IPS DF 6.9 (cell line): ENCODE measurements at regions not wholly inside any gene's neighbourhood (a gene's known extent, or its start where the extent isn't known, plus 50 kb on each side); places are given as distances from the start of the nearest gene placed in this dataset.

Experiments used
- DNase-seq: peaks from one replicate; pipeline ENCODE4 v3.0.0-alpha.2; 2013; ENCODE audit warnings: low read depth, low spot score
- H3K27ac ChIP-seq: one replicate; pipeline ENCODE4 v1.5.1; 2013; ENCODE audit warnings: low read length, control low read depth
- H3K27me3 ChIP-seq: 2 replicates; pipeline ENCODE4 v1.6.1; 2013; ENCODE audit warnings: mild to moderate bottlenecking, low read length; ENCODE audit not compliant: control insufficient read depth, insufficient read depth
- H3K36me3 ChIP-seq: 2 replicates; pipeline ENCODE4 v1.6.1; 2013; ENCODE audit warnings: low read length; ENCODE audit not compliant: control insufficient read depth, insufficient read depth
- H3K4me1 ChIP-seq: 2 replicates; pipeline ENCODE4 v1.6.1; 2013; ENCODE audit warnings: low read length; ENCODE audit not compliant: control insufficient read depth, insufficient read depth
- H3K4me3 ChIP-seq: 2 replicates; pipeline ENCODE4 v1.5.1; 2013; ENCODE audit warnings: mild to moderate bottlenecking, low read length
- H3K9me3 ChIP-seq: 2 replicates; pipeline ENCODE4 v1.6.1; 2013; ENCODE audit warnings: low read length, inconsistent platforms; ENCODE audit not compliant: control insufficient read depth, insufficient read depth
- WGBS: extraction: QIAGEN DNeasy Blood & Tissue Kit; methylation state at CpG from one replicate; pipeline ENCODE4 v1.1.7; 2013; ENCODE audit warnings: mixed read lengths, missing lambda C conversion rate; ENCODE audit not compliant: insufficient read length, insufficient coverage; 5-methylcytosine and 5-hydroxymethylcytosine counted together

- Histone ChIP-seq H3K4me3 (no peak overlapping the region), H3K4me1 (no peaks in the 10 kb centered on the region), H3K36me3 (no peaks in the 10 kb centered on the region), H3K9me3 (no peaks in the 10 kb centered on the region), H3K27ac (no peak overlapping the region), H3K27me3 (peaks cover 4% of the 10 kb centered on the region; the same call in 1 of the 2 replicates)
- DNase-seq, result no peak
- WGBS, result no CpG with 5 or more reads among the region's 9 CpGs
These were observed 287.0 kb downstream of the ICOS start for GRCh38 chr2:204223544-204223943.

DNA sequence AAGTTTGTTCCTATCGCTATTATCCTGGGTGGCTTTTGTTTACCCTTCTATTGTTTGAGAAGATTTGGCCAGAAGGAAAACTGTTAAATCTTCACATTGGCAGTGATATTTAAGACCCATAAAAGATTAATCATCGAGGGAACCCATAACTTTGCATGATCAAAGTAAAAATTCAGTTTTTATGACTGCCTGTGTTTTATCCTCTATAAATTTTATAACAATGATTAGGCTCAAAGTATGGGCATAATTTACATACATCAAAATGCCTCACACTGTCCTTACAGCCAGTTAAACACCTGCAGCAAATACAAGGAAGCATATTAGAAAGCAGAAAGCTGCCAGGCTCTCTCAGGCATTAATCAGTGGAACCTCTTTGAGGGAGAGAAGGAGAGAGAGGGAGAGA is 289.1 kb downstream of the ICOS start:
- Histone ChIP-seq H3K4me1 (no peaks in the 10 kb centered on the region), H3K27me3 (peaks cover 7% of the 10 kb centered on the region; the same call in 1 of the 2 replicates), H3K27ac (no peak overlapping the region), H3K4me3 (no peak overlapping the region), H3K36me3 (no peaks in the 10 kb centered on the region), H3K9me3 (no peaks in the 10 kb centered on the region)
- DNase-seq, result no peak
- WGBS, result no CpG with 5 or more reads among the region's 2 CpGs

GRCh38 chr2:204226305-204226880 is 289.8 kb downstream of the ICOS start:
- Histone ChIP-seq H3K4me3 (no peak overlapping the region), H3K27me3 (peaks cover 7% of the 10 kb centered on the region; the same call in 1 of the 2 replicates), H3K36me3 (no peaks in the 10 kb centered on the region), H3K27ac (no peak overlapping the region), H3K4me1 (no peaks in the 10 kb centered on the region), H3K9me3 (no peaks in the 10 kb centered on the region)
- no peak for DNase-seq
- no CpG with 5 or more reads among the region's 9 CpGs for WGBS

GRCh38 chr2:204228169-204228886 is 291.8 kb downstream of the ICOS start:
- Histone ChIP-seq H3K4me3 (no peak overlapping the region), H3K36me3 (no peaks in the 10 kb centered on the region), H3K9me3 (no peaks in the 10 kb centered on the region), H3K27me3 (peaks cover 7% of the 10 kb centered on the region; the same call in 1 of the 2 replicates), H3K4me1 (no peaks in the 10 kb centered on the region), H3K27ac (no peak overlapping the region)
- DNase-seq, result no peak
- no CpG with 5 or more reads among the region's 8 CpGs for WGBS

GRCh38 chr2:204234248-204234647 is 297.7 kb downstream of the ICOS start:
- Histone ChIP-seq H3K27ac (no peak overlapping the region), H3K27me3 (peaks cover 3% of the 10 kb centered on the region), H3K4me3 (no peak overlapping the region), H3K36me3 (no peaks in the 10 kb centered on the region), H3K9me3 (no peaks in the 10 kb centered on the region), H3K4me1 (no peaks in the 10 kb centered on the region)
- no CpG with 5 or more reads among the region's 3 CpGs for WGBS
- no peak for DNase-seq

DNA sequence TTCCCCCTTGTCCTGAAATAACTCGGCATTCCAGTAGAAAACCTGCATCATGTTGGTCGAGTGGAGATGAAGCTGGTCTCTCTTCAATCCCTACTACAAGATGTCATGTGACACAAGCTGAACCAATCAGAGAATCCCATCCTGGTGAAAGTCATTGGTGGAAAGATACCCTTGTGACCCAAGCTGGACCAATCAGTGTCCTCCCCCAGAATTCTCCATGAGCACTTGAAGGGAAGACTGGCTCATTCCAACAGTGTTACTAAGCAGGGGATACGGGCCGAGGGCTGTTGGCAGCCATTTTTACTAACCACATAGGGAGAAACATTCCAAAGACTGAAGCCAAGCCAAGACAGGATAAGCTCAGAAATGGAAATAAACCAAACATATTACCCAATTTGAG is 298.3 kb downstream of the ICOS start:
- no peak for DNase-seq
- H3K4me1 ChIP-seq, result no peaks in the 10 kb centered on the region
- H3K9me3 ChIP-seq, result no peaks in the 10 kb centered on the region
- no CpG with 5 or more reads among the region's 4 CpGs for WGBS
- H3K36me3 ChIP-seq, result no peaks in the 10 kb centered on the region
- no peak overlapping the region for H3K4me3 ChIP-seq
- H3K27me3 ChIP-seq, result peaks cover 3% of the 10 kb centered on the region
- no peak overlapping the region for H3K27ac ChIP-seq

DNA sequence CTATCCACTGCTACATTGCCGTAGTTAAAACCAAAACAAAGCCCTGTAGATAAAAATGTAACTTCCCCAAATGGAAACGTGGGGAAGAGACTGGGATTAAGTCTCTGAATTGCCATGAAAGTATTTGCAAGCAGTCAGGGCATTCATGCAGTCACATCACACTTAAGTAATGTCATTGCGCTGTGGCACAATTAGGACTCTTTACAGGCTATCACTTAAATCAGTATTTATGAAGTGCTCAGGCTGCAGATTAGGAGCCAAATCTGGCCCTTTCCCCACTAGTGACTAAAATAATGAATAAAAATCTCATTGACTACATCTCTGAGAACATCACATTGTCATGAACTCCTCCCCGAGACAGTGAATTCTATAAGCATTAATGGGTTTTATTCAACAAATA is 300.9 kb downstream of the ICOS start:
- H3K4me1 ChIP-seq, result no peaks in the 10 kb centered on the region
- no peak for DNase-seq
- no peaks in the 10 kb centered on the region for H3K36me3 ChIP-seq
- no peaks in the 10 kb centered on the region for H3K9me3 ChIP-seq
- no peak overlapping the region for H3K27ac ChIP-seq
- H3K27me3 ChIP-seq, result no peaks in the 10 kb centered on the region; the same call in 1 of the 2 replicates
- WGBS, result no CpG with 5 or more reads among the region's 4 CpGs
- no peak overlapping the region for H3K4me3 ChIP-seq

DNA sequence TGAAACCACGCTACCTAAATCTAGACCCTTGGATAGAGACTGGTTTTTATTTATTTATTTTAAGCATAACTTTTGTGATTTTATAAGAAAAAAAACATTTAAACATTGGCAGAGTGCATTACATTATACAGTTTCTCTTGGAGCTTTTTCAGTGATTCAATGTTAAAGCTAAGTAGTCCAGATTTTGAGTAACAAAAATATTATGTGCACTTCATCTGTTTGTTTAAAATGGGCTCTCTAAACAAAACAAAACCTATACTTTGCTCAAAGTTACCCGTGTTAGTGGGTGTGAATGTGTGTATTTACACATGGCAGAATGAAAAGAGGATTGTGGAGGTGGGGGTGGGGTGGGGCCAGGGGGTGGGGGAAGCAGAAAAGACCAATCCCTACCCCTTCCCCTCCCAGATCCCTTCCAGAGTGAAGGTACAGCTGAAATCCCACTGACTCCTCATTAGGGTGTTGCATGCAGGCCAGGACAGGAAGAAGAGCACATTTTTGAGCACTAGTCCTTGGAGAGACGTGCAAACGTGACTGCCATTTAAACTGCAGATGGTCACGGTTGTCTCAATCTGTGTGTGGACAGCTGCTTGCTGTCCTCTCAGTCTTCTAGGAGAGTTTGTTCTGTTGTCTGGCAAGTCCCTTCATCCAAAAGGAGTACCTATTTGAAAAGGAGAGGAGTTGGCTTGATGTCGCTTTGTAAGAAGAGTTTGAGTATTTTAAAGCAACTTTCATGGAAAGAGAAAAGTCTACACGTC is 303.0 kb downstream of the ICOS start:
- Histone ChIP-seq H3K27me3 (no peaks in the 10 kb centered on the region; the same call in 1 of the 2 replicates), H3K27ac (no peak overlapping the region), H3K9me3 (no peaks in the 10 kb centered on the region), H3K4me3 (no peak overlapping the region), H3K36me3 (no peaks in the 10 kb centered on the region), H3K4me1 (no peaks in the 10 kb centered on the region)
- no peak for DNase-seq
- WGBS, result no CpG with 5 or more reads among the region's 7 CpGs

- Histone ChIP-seq H3K27ac (no peak overlapping the region), H3K36me3 (no peaks in the 10 kb centered on the region), H3K9me3 (no peaks in the 10 kb centered on the region), H3K4me3 (no peak overlapping the region), H3K27me3 (no peaks in the 10 kb centered on the region; the same call in 1 of the 2 replicates), H3K4me1 (no peaks in the 10 kb centered on the region)
- WGBS, result no CpG with 5 or more reads among the region's 2 CpGs
- no peak for DNase-seq
These were observed 304.3 kb upstream of the PARD3B start for GRCh38 chr2:204240961-204241360.

- no peak overlapping the region for H3K4me3 ChIP-seq
- no peak for DNase-seq
- H3K27ac ChIP-seq, result no peak overlapping the region
- no CpG with 5 or more reads among the region's 3 CpGs for WGBS
- no peaks in the 10 kb centered on the region for H3K36me3 ChIP-seq
- no peaks in the 10 kb centered on the region for H3K9me3 ChIP-seq
- no peaks in the 10 kb centered on the region for H3K4me1 ChIP-seq
- no peaks in the 10 kb centered on the region for H3K27me3 ChIP-seq
These were observed 295.8 kb upstream of the PARD3B start for GRCh38 chr2:204249437-204249836.
